Gastrocnemius medialis (tissue), 4 donors: ENCODE measurements at regions not wholly inside any gene's neighbourhood (a gene's known extent, or its start where the extent isn't known, plus 50 kb on each side); places are given as distances from the start of the nearest gene placed in this dataset.

Experiments used
- POLR2A ChIP-seq, 2 donors: fragments of 450-650 bp; IDR thresholded peaks; one replicate each; pipeline ENCODE4 v1.6.1; 2017; ENCODE audit warnings: antibody characterized with exemption in 2 of 2, mild to moderate bottlenecking in 2 of 2, moderate library complexity in 2 of 2
- TF ChIP-seq, protein P1 (sequence below), 5 experiments: fragments of 450-650 bp in 3 of 5; fragments of 200-600 bp in 2 of 5; sonication (generic) in 2 of 5; IDR thresholded peaks in 4 of 5; conservative IDR thresholded peaks in 1 of 5; 1 replicate in 4 of 5; 2 replicates in 1 of 5; pipeline ENCODE4 v1.5.1; 2016 to 2019; ENCODE audit warnings: antibody characterized with exemption in 5 of 5, mild to moderate bottlenecking in 3 of 5, moderate library complexity in 3 of 5

DNA sequence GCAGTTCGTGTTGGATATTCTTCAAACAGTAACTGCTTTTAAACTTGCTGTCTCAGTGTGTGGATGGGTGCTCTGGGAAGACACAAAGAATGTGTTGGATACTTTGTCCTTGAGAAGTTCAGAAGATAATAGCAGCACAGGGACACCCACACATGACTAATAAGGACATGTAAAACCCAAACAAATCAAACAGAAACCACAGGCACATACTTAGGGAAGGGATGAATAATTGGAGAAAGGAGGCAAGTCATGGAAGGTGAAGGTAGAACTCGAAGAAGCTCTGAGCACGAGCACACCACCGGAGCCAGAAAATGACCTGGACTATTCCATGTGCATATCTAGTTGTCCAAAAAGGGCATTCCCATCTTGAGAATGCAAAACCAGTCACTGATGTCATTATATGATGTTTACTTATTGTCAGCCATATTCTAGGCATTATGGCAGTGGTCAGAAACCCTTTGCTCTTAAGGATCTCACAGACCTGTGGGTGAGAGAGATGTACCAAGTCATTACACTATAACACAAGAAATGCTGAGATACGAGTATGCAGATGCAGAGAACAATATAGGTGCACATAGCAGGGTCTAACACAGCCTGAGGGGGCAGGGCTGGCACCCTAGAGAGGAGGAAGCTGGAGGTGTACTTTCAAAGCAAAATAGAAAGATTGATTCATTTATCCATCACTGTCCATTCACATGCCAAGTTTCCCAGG is 152.9 kb downstream of the PIK3R1 start:
- TF ChIP-seq, protein P1, sequence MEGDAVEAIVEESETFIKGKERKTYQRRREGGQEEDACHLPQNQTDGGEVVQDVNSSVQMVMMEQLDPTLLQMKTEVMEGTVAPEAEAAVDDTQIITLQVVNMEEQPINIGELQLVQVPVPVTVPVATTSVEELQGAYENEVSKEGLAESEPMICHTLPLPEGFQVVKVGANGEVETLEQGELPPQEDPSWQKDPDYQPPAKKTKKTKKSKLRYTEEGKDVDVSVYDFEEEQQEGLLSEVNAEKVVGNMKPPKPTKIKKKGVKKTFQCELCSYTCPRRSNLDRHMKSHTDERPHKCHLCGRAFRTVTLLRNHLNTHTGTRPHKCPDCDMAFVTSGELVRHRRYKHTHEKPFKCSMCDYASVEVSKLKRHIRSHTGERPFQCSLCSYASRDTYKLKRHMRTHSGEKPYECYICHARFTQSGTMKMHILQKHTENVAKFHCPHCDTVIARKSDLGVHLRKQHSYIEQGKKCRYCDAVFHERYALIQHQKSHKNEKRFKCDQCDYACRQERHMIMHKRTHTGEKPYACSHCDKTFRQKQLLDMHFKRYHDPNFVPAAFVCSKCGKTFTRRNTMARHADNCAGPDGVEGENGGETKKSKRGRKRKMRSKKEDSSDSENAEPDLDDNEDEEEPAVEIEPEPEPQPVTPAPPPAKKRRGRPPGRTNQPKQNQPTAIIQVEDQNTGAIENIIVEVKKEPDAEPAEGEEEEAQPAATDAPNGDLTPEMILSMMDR (IDR thresholded peaks at IDR 0.05 in 4 of 5, conservative IDR thresholded peaks at IDR 0.05 in 1 of 5): no peak
- TF ChIP-seq POLR2A (IDR thresholded peaks at IDR 0.05): no peak
